Peyer's patch (tissue), 4 donors: ENCODE measurements at regions not wholly inside any gene's neighbourhood (a gene's known extent, or its start where the extent isn't known, plus 50 kb on each side); places are given as distances from the start of the nearest gene placed in this dataset.

ENCODE experiments used
- CTCF ChIP-seq, 6 experiments: fragments of 450-650 bp in 4 of 6; fragments of 200-600 bp in 2 of 6; sonication (generic) in 1 of 6; IDR thresholded peaks; one replicate each; pipeline ENCODE4 v1.5.1; 2017 to 2019; ENCODE audit warnings: antibody characterized with exemption in 6 of 6, mild to moderate bottlenecking in 3 of 6, moderate library complexity in 1 of 6
- POLR2A ChIP-seq, 2 donors: fragments of 450-650 bp; IDR thresholded peaks; one replicate each; pipeline ENCODE4 v1.5.1; 2017; ENCODE audit warnings: antibody characterized with exemption in 2 of 2, mild to moderate bottlenecking in 2 of 2, moderate library complexity in 2 of 2

GRCh38 chr13:99093997-99094396, 106.7 kb upstream of the UBAC2 start:
- TF ChIP-seq CTCF (IDR thresholded peaks at IDR 0.05) (no peak), POLR2A (IDR thresholded peaks at IDR 0.05) (no peak)
